Endodermal cell (in vitro differentiated cells): ENCODE measurements at regions not wholly inside any gene's neighbourhood (a gene's known extent, or its start where the extent isn't known, plus 50 kb on each side); places are given as distances from the start of the nearest gene placed in this dataset. TPM values are rescaled to one million over a fixed set of nuclear protein-coding genes. Genes with fewer than 3 reads are reported as not detected.
"Not testable (repeated sequence)": the region's sequence is repeated elsewhere in the genome, so short reads cannot be mapped to it uniquely, and the experiment has no call there.

Experiments used
- DNase-seq: peaks from one replicate; pipeline ENCODE4 v3.0.0-alpha.2; 2017
- H3K27ac ChIP-seq: 2 replicates; pipeline ENCODE4 v1.5.1; 2013; ENCODE audit warnings: mild to moderate bottlenecking, low read depth, low read length, moderate library complexity
- H3K27me3 ChIP-seq: 2 replicates; pipeline ENCODE4 v1.6.1; 2013; ENCODE audit warnings: mild to moderate bottlenecking, low read length, moderate library complexity; ENCODE audit not compliant: insufficient read depth, control insufficient read depth, poor library complexity, severe bottlenecking
- H3K36me3 ChIP-seq: 2 replicates; pipeline ENCODE4 v1.7.0; 2013; ENCODE audit warnings: mild to moderate bottlenecking, low read length, moderate library complexity; ENCODE audit not compliant: control insufficient read depth, insufficient read depth
- H3K4me1 ChIP-seq: one replicate; pipeline ENCODE4 v1.7.0; 2013; ENCODE audit warnings: low read length; ENCODE audit not compliant: control insufficient read depth, insufficient read depth
- H3K4me3 ChIP-seq: 2 replicates; pipeline ENCODE4 v1.5.1; 2013; ENCODE audit warnings: mild to moderate bottlenecking, low read length, moderate library complexity
- H3K9ac ChIP-seq: 2 replicates; pipeline ENCODE4 v1.6.1; 2013; ENCODE audit warnings: mild to moderate bottlenecking, low read length, moderate library complexity; ENCODE audit not compliant: poor library complexity, severe bottlenecking; ENCODE audit errors: extremely low read depth
- H3K9me3 ChIP-seq: 2 replicates; pipeline ENCODE4 v1.6.1; 2013; ENCODE audit warnings: mild to moderate bottlenecking, low read length, moderate library complexity; ENCODE audit not compliant: control insufficient read depth
- H3K27ac Mint-ChIP-seq: 2 replicates; pipeline ENCODE4 v1.8.0; 2020; ENCODE audit warnings: mixed read lengths
- H3K27me3 Mint-ChIP-seq: 2 replicates; pipeline ENCODE4 v1.8.0; 2021; ENCODE audit warnings: mild to moderate bottlenecking, mixed read lengths; ENCODE audit not compliant: insufficient read depth
- H3K36me3 Mint-ChIP-seq: 2 replicates; pipeline ENCODE4 v1.8.0; 2020; ENCODE audit warnings: low read depth, mixed read lengths
- H3K4me1 Mint-ChIP-seq: 2 replicates; pipeline ENCODE4 v1.8.0; 2020; ENCODE audit warnings: mixed read lengths
- H3K4me3 Mint-ChIP-seq: 2 replicates; pipeline ENCODE4 v1.8.0; 2020; ENCODE audit warnings: mild to moderate bottlenecking, moderate library complexity, mixed read lengths
- H3K9me3 Mint-ChIP-seq: 2 replicates; pipeline ENCODE4 v1.8.0; 2020; ENCODE audit warnings: mild to moderate bottlenecking, mixed read lengths
- WGBS, 2 experiments: methylation state at CpG; one replicate each; pipeline versions ENCODE4 v1.1.5 to v1.1.7; 2013; ENCODE audit warnings: missing lambda C conversion rate in 2 of 2, mixed read lengths in 1 of 2; ENCODE audit not compliant: insufficient coverage in 1 of 2, insufficient read length in 1 of 2; 5-methylcytosine and 5-hydroxymethylcytosine counted together
- microRNA-seq: library from miRNA; unstranded; fragments of <30 nt; microRNA quantifications from one replicate; pipeline ENCODE4 v1.2.0, GENCODE V29; 2020; ENCODE audit warnings: borderline microRNAs expressed

DNA sequence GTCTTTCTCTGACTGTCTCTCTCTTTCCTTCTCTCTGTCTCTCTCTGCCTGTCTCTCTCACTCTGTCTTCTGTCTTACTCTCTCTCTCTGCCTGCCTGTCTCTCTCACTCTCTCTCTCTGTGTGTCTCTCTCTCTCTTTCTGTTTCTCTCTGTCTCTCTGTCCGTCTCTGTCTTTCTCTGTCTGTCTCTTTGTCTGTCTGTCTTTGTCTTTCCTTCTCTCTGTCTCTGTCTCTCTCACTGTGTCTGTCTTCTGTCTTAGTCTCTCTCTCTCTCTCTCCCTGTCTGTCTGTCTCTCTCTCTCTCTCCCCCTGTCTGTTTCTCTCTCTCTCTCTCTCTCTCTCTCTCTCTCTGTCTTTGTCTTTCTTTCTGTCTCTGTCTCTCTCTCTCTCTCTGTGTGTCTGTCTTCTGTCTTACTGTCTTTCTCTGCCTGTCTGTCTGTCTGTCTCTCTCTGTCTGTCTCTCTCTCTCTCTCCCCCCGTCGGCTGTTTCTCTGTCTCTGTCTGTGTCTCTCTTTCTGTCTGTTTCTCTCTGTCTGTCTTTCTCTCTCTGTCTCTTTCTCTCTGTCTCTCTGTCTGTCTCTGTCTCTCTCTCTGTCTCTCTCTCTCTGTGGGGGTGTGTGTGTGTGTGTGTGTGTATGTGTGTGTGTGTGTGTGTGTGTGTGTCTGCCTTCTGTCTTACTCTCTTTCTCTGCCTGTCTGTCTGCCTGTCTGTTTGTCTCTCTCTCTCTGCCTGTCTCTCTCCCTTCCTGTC lies 2056.8 kb upstream of the TPTE start:
- WGBS, 2 experiments: no CpG with 5 or more reads among the region's 3 CpGs

DNA sequence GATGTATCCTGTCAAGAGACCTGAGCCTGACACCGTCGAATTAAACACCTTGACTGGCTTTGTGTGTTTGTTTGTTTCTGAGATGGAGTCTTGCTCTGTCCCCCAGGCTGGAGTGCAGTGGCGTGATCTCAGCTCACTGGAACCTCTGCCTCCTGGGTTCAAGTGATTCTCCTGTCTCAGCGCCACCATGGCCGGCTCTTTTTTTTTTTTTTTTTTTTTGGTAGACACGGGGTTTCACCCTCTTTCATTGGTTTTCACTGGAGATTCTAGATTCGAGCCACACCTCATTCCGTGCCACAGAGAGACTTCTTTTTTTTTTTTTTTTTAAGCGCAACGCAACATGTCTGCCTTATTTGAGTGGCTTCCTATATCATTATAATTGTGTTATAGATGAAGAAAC lies 2054.7 kb upstream of the TPTE start:
- H3K9me3 Mint-ChIP-seq, H3K9ac ChIP-seq, H3K4me3 ChIP-seq, H3K27me3 ChIP-seq, H3K36me3 ChIP-seq, H3K27ac Mint-ChIP-seq, H3K4me1 Mint-ChIP-seq, H3K4me3 Mint-ChIP-seq, DNase-seq, H3K4me1 ChIP-seq, H3K36me3 Mint-ChIP-seq, H3K27me3 Mint-ChIP-seq, H3K27ac ChIP-seq, H3K9me3 ChIP-seq: not testable (repeated sequence)
- WGBS, 2 experiments: no CpG with 5 or more reads among the region's 10 CpGs

More for the DNA sequence above, 2056.8 kb upstream of the TPTE start:
- not testable (repeated sequence) for H3K9me3 ChIP-seq, H3K4me1 ChIP-seq, H3K4me3 Mint-ChIP-seq, H3K36me3 ChIP-seq, H3K9me3 Mint-ChIP-seq, H3K9ac ChIP-seq, H3K4me3 ChIP-seq, DNase-seq, H3K36me3 Mint-ChIP-seq, H3K27me3 ChIP-seq, H3K4me1 Mint-ChIP-seq, H3K27ac ChIP-seq, H3K27me3 Mint-ChIP-seq, H3K27ac Mint-ChIP-seq

Small RNAs in the stretch of these regions (microRNA-seq; reads per million reads assigned to microRNA genes)
- gene MIR6724-3: not detected
- gene MIR6724-4: not detected
